Activated naive CD8-positive, alpha-beta T cell treated with anti-CD3 and anti-CD28 coated beads, Interleukin-2, amount 50 U/mL, for 24 hours (primary cell): ENCODE measurements at regions not wholly inside any gene's neighbourhood (a gene's known extent, or its start where the extent isn't known, plus 50 kb on each side); places are given as distances from the start of the nearest gene placed in this dataset.

Source experiments
- ATAC-seq: fragments of 150-1000 bp; cut with Tn5 transposase; one replicate; pipeline ENCODE4 v1.10.0; 2021
- DNase-seq: peaks from one replicate; pipeline ENCODE4 v3.0.0; 2021
- H3K27ac Mint-ChIP-seq: one replicate; pipeline ENCODE4 v1.8.0; 2021; ENCODE audit warnings: mild to moderate bottlenecking, mixed read lengths
- H3K27me3 Mint-ChIP-seq: one replicate; pipeline ENCODE4 v1.8.0; 2021; ENCODE audit warnings: mixed read lengths
- H3K36me3 Mint-ChIP-seq: one replicate; pipeline ENCODE4 v1.8.0; 2021; ENCODE audit warnings: low read depth, mixed read lengths
- H3K4me1 Mint-ChIP-seq: one replicate; pipeline ENCODE4 v1.8.0; 2021; ENCODE audit warnings: mixed read lengths
- H3K4me3 Mint-ChIP-seq: one replicate; pipeline ENCODE4 v1.8.0; 2021; ENCODE audit warnings: mild to moderate bottlenecking, moderate library complexity, mixed read lengths
- H3K9me3 Mint-ChIP-seq: one replicate; pipeline ENCODE4 v1.8.0; 2021; ENCODE audit warnings: mixed read lengths

DNA sequence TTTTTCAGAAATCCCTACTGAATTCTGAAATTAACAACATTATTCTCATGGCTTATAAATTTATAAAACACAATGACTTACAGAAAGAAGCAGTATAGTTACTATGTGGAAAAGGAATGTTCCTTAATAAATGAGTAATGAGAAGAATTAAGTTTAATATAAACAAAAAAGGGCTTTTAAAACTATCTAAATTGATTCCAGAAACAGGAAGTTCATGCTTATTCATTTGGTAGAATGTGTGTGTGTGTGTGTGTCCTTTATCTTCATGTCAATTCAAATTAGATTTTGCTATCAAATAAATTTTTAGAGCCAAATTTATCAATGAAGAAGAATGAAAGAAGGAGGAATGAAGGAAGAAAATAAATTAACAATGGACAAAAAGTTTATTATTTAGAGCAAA, 440.8 kb upstream of the LRRTM4 start:
- no peaks in the 10 kb centered on the region for H3K4me1 Mint-ChIP-seq
- no peaks in the 10 kb centered on the region for H3K36me3 Mint-ChIP-seq
- no peak overlapping the region for H3K4me3 Mint-ChIP-seq
- ATAC-seq (no peak), DNase-seq (no peak)
- no peaks in the 10 kb centered on the region for H3K27me3 Mint-ChIP-seq
- H3K9me3 Mint-ChIP-seq: peaks cover 12% of the 10 kb centered on the region
- H3K27ac Mint-ChIP-seq: no peak overlapping the region

DNA sequence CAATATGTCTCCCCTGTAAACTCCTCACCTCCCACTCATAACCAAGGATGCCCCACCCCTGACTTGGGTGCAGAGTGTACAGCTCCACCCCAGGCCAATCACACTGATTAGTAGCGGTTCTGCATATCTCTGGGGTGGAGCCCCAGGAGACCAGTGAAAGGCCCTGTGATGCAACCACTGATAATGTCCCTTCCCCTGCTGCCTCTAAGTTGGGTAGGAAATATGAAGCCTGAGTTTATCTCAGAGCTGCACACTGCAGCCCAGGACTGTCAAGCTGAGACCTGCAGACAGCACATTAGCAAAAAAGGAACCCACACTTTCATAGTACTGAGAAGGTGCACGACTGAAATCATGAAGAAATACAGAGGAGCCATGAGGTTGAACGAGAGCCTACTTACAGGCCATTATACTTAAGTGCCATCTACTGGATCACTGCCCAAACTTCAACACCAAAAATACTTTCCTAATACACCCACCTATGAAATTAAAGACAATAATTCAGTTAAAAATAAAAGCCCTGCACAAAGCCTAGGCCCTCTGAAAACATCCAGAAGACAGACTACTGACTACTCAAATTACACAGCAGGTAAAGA, 455.4 kb upstream of the LRRTM4 start:
- Mint-ChIP-seq H3K4me1 (no peaks in the 10 kb centered on the region), H3K36me3 (no peaks in the 10 kb centered on the region), H3K27me3 (no peaks in the 10 kb centered on the region), H3K9me3 (peaks cover 35% of the 10 kb centered on the region), H3K4me3 (no peak overlapping the region), H3K27ac (no peak overlapping the region)
- ATAC-seq: no peak
- no peak for DNase-seq

DNA sequence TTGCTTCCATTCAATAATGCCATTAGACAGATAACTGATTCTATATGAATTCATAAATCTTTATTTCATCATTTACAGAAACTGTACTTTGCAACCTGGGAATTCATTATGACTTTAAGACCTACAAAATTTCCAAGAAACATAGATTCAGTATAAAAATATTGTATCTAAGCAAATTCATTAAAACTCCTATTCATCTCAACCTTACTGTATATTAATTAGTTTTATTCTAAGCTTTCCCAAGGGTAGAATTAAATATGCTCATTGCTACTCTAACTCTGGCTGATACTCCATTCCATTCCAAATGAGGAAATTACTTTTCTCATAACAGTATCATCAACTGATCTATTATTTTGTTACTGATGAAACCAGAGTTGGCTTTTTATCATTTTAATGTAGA, 473.0 kb upstream of the LRRTM4 start:
- H3K27ac Mint-ChIP-seq: no peak overlapping the region
- no peak overlapping the region for H3K4me3 Mint-ChIP-seq
- H3K9me3 Mint-ChIP-seq: peaks cover 4% of the 10 kb centered on the region
- H3K4me1 Mint-ChIP-seq: no peaks in the 10 kb centered on the region
- ATAC-seq (no peak), DNase-seq (no peak)
- H3K27me3 Mint-ChIP-seq: no peaks in the 10 kb centered on the region
- no peaks in the 10 kb centered on the region for H3K36me3 Mint-ChIP-seq

DNA sequence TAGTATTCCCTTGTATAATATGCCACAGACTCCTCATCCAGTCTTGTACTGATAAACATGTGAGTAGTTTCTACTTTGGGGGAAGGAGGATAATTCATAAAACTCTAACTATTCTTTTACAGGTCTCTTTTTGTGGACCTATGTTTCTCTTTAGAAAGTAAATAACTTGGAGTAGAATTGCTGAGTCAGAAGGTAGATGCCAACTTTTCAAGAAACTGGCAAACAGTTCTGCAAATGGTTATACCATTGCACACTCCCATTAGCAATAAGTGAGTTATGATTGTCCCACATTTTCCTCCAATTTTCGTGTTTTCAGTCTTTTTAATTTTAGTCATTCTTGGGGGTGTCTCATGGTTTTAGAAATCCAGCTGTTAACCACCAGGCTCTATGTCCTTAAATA, 477.2 kb upstream of the LRRTM4 start:
- Mint-ChIP-seq H3K4me1 (no peaks in the 10 kb centered on the region), H3K27ac (no peak overlapping the region), H3K4me3 (no peak overlapping the region), H3K27me3 (no peaks in the 10 kb centered on the region), H3K36me3 (no peaks in the 10 kb centered on the region), H3K9me3 (peaks cover 7% of the 10 kb centered on the region)
- ATAC-seq (no peak), DNase-seq (no peak)

DNA sequence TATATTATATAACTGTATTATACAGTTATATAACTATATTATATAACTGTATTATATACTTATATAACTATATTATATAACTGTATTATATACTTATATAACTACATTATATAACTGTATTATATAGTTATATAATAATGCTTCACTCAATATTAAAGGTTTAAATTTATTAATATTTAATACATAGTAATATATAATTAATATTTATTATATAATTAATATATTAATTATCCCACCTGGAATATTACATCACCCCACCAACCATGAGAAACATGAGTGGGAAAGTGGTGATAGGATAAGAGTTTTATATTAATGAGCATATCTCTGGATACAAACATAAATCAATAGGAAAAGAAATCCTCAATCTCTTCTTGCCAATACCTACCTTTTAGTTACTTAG, 487.1 kb upstream of the LRRTM4 start:
- Mint-ChIP-seq H3K27me3 (no peaks in the 10 kb centered on the region), H3K4me1 (no peaks in the 10 kb centered on the region), H3K36me3 (no peaks in the 10 kb centered on the region), H3K9me3 (peaks cover 14% of the 10 kb centered on the region), H3K4me3 (no peak overlapping the region), H3K27ac (no peak overlapping the region)
- no peak for ATAC-seq
- DNase-seq: no peak

DNA sequence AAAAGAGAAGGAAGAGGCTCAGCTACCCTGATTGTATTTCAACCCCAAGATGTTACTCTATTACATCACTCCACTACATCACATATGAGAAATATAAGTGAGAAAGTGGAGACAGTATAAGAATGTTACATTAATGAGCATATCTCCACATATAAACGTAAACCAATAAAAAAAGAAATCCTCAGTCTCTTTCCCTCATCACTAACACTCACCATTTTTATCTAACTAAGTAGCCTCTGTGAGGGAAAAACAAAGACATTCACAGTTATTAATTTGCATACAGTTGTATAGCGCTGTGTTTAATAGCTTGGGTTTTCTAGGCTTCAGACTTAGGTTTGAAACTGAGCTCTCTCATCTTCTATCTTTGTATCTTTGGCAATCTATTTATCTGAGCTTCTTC, 489.1 kb upstream of the LRRTM4 start:
- DNase-seq: no peak
- no peak overlapping the region for H3K4me3 Mint-ChIP-seq
- no peak overlapping the region for H3K27ac Mint-ChIP-seq
- H3K4me1 Mint-ChIP-seq: no peaks in the 10 kb centered on the region
- H3K9me3 Mint-ChIP-seq: peaks cover 18% of the 10 kb centered on the region
- no peaks in the 10 kb centered on the region for H3K27me3 Mint-ChIP-seq
- no peak for ATAC-seq
- H3K36me3 Mint-ChIP-seq: no peaks in the 10 kb centered on the region

DNA sequence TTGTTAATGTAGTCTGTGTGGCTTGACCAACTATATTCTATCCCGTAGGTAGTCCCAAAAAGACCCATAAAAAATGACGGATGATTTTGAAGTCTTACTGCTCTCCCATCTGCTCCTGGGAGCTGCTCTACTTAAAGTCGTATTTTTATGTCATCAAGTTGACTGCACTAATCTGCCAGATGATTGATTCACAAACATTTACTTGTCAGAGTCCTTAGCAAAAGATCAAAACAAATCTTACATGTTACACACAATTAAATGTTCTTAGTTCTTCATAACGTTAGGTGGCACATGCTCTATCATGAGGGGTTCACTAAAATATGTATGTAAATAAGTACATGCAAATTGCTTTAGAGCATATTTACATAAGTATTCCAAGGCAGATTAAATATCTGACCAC, 498.3 kb upstream of the LRRTM4 start:
- H3K9me3 Mint-ChIP-seq: peaks cover 8% of the 10 kb centered on the region
- no peak for DNase-seq
- H3K27me3 Mint-ChIP-seq: no peaks in the 10 kb centered on the region
- no peaks in the 10 kb centered on the region for H3K4me1 Mint-ChIP-seq
- no peak overlapping the region for H3K4me3 Mint-ChIP-seq
- ATAC-seq: no peak
- H3K36me3 Mint-ChIP-seq: no peaks in the 10 kb centered on the region
- no peak overlapping the region for H3K27ac Mint-ChIP-seq

DNA sequence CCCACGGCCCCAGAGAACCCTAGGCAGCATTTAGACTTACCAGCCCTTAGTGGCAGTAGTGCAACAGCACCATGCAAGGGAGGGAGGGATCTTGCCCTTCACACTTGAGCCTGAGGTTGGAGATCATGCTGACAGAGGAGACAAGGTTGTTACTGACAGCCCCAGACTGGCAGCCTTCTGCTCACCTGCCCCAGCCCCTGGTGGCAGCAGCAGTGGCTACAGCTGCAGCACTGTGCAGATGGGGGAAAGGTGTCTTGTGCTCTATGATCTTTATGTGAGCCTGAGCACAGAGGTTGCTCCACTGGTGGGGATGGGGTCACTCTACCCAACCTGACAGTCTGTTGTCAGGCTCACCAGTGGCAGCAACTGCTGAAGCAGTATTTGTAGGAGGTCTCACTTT, 501.2 kb upstream of the LRRTM4 start:
- Mint-ChIP-seq H3K27me3 (no peaks in the 10 kb centered on the region), H3K4me3 (no peak overlapping the region), H3K9me3 (peaks cover 10% of the 10 kb centered on the region), H3K4me1 (no peaks in the 10 kb centered on the region), H3K27ac (no peak overlapping the region), H3K36me3 (no peaks in the 10 kb centered on the region)
- ATAC-seq: no peak
- no peak for DNase-seq

DNA sequence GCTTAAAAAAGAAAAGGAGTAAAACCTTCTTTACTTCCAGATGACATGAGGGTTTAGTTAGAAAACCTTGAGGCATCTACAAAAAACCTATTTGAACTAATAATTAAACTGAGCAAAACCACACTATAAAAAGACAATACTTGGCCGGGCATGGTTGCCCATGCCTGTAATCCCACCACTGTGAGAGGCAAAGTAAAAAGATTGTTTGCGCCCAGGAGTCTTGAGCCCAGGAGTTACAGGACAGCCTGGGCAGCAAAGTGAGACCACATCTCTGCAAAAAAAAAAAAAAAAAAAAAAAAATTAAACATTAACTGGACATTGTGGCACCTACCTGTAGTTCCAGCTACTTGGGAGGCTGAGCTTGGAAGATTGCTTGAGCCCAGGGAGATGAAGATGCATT, 502.8 kb upstream of the LRRTM4 start:
- H3K27me3 Mint-ChIP-seq: no peaks in the 10 kb centered on the region
- ATAC-seq (no peak), DNase-seq (no peak)
- H3K9me3 Mint-ChIP-seq: peaks cover 10% of the 10 kb centered on the region
- no peaks in the 10 kb centered on the region for H3K36me3 Mint-ChIP-seq
- H3K4me1 Mint-ChIP-seq: no peaks in the 10 kb centered on the region
- H3K27ac Mint-ChIP-seq: no peak overlapping the region
- H3K4me3 Mint-ChIP-seq: no peak overlapping the region

DNA sequence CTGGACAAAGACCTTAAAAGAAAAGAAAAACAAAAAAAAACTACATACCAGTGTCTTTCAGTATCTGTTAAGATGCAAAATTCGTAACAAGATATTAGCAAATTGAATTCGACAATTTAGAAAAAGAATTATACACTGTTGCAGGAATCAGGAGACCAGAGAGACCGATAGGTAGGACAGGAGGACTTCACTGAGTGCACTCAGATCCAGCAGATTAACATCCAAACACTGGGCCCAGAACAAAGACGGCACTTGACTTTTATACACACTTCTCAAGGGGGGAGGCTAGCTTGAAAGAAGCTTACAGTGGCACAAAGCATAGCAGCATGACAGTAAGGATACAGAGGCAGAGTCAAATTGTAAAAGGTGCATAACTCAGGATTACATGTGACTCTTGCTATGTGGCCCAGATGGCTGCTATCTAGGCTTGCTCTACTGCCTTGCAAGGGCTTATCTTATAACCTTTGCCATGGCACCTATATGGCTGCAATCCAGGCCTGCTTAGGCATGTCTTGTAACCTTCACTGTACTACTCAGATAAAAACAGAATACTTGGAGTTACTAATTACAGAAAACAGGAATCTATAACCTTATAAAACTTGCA, 507.3 kb upstream of the LRRTM4 start:
- H3K4me3 Mint-ChIP-seq: no peak overlapping the region
- DNase-seq: no peak
- no peaks in the 10 kb centered on the region for H3K36me3 Mint-ChIP-seq

DNA sequence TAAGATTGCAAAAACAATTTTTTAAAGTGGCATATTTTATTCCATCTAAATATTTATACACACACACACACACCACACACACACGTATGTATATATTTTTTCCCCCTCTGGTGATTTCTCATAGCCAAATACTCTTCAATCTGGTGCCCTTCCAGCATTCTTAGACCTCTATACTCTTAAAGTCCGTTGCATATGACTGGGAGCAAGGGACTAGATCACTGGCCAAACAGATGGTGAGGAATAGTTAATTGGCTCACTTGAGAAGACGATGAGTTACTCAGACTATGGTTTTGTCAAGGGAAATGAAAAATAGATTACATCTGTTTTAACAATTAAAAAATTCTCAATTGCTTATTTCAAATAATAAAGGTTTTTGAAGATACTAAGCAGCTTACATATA, 512.5 kb upstream of the LRRTM4 start:
- no peaks in the 10 kb centered on the region for H3K36me3 Mint-ChIP-seq
- DNase-seq (no peak), ATAC-seq (no peak)
- H3K4me1 Mint-ChIP-seq: no peaks in the 10 kb centered on the region
- no peak overlapping the region for H3K4me3 Mint-ChIP-seq
- H3K9me3 Mint-ChIP-seq: peaks cover 18% of the 10 kb centered on the region
- no peak overlapping the region for H3K27ac Mint-ChIP-seq
- H3K27me3 Mint-ChIP-seq: no peaks in the 10 kb centered on the region

More for the DNA sequence above, 507.3 kb upstream of the LRRTM4 start:
- no peak for ATAC-seq
- Mint-ChIP-seq H3K27me3 (no peaks in the 10 kb centered on the region), H3K9me3 (peaks cover 23% of the 10 kb centered on the region), H3K4me1 (no peaks in the 10 kb centered on the region), H3K27ac (no peak overlapping the region)

DNA sequence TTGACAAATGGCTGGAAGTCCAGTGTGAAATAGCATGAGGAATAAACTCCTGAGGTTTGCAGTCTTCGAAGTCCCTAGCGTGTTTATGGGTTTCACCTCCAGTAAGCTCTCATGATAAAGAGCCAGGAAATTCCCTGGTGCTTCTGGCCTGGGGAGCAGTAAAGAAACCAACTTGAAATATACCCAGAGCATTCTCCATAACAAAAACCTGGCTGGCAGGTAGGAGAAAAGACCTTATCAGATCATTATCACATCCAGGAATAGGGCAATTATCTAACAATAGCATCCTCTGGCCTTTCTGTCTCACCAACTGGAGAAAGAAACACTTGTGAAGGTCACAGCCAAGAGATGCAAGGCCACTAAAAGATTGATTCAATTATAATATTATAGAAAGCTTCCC, 513.6 kb upstream of the LRRTM4 start:
- no peaks in the 10 kb centered on the region for H3K27me3 Mint-ChIP-seq
- no peak for ATAC-seq
- DNase-seq: no peak
- no peak overlapping the region for H3K27ac Mint-ChIP-seq
- no peak overlapping the region for H3K4me3 Mint-ChIP-seq
- H3K9me3 Mint-ChIP-seq: peaks cover 21% of the 10 kb centered on the region
- H3K36me3 Mint-ChIP-seq: no peaks in the 10 kb centered on the region
- no peaks in the 10 kb centered on the region for H3K4me1 Mint-ChIP-seq

DNA sequence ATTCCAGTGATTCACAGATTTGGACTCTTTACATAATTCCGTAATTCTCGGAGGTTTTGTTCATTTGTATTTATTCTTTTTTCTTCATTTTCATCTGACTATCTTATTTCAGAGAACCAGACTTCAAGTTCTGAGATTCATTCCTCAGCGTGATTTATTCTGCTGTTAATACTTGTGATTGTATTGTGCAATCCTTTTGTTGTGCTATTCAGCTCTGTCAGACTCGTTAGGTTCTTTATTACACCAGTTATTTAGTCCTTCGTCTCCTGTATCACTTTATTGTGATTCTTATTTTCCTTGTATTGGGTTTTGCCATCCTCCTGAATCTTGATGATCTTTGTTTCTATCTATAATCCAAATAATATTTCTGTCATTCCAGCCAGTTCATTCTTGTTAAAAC, 529.3 kb upstream of the LRRTM4 start:
- DNase-seq (no peak), ATAC-seq (no peak)
- Mint-ChIP-seq H3K27ac (no peak overlapping the region), H3K9me3 (peaks cover 47% of the 10 kb centered on the region), H3K27me3 (no peaks in the 10 kb centered on the region), H3K4me3 (no peak overlapping the region), H3K36me3 (no peaks in the 10 kb centered on the region), H3K4me1 (no peaks in the 10 kb centered on the region)

DNA sequence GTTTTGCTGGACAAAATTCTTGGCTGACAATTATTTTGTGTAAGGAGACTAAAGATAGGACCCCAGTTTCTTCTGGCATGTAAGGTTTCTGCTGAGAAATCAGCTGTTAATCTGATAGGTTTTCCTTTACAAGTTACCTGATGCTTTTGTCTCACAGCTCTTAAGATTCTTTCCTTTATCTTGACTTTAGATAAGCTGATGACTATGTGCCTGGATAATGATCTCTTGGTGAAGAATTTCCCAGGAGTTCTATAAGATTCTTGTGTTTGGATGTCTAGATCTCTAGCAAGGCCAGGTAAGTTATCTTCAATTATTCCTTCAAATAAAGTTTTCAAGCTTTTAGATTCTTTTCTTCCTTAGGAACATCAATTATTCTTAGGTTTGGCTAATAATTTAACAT, 534.8 kb upstream of the LRRTM4 start:
- H3K4me3 Mint-ChIP-seq: no peak overlapping the region
- no peak for DNase-seq
- no peaks in the 10 kb centered on the region for H3K27me3 Mint-ChIP-seq
- H3K4me1 Mint-ChIP-seq: no peaks in the 10 kb centered on the region
- H3K9me3 Mint-ChIP-seq: peaks cover 23% of the 10 kb centered on the region
- H3K36me3 Mint-ChIP-seq: no peaks in the 10 kb centered on the region
- no peak overlapping the region for H3K27ac Mint-ChIP-seq
- ATAC-seq: no peak

DNA sequence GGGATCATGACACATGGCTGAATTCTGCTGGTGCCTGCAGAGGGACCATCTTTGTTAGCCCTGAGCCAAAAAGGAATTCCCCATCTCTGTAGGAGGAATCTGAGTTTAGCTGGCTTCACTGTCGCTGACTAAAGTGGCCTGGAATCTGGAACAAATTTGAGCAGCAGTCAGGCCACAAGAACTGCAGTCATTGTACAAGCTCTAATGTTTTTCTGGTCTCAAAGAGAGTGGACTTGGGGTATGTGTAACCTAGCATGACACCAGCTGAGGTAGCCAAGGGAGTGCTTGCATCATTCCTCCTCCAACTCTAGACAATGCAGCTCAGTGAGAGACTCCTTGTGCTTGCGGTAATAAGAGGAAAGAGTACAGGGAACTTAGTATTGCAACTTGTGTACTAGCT, 539.1 kb upstream of the LRRTM4 start:
- no peak overlapping the region for H3K4me3 Mint-ChIP-seq
- no peaks in the 10 kb centered on the region for H3K36me3 Mint-ChIP-seq
- peaks cover 6% of the 10 kb centered on the region for H3K9me3 Mint-ChIP-seq
- no peak overlapping the region for H3K27ac Mint-ChIP-seq
- DNase-seq (no peak), ATAC-seq (no peak)
- H3K4me1 Mint-ChIP-seq: no peaks in the 10 kb centered on the region
- no peaks in the 10 kb centered on the region for H3K27me3 Mint-ChIP-seq

DNA sequence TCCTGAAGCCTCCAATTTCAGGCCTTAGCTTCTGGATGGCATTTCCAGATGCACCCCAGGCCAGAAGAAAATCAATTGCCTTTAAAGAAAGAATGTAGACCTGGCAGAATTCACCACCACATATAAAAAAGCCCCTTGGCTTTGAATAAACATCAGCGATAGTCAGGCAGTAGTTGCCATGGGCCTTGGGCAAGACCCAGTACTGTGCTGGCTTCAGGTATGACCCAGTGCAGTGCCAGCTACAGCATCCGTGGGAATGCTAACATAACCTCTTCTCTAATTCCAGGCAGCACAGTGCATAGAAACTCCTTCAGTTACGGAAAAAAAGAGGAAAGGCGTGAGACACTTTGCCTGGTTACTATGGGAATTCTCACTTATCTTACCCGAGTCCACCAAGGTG, 539.6 kb upstream of the LRRTM4 start:
- Mint-ChIP-seq H3K27ac (no peak overlapping the region), H3K4me3 (no peak overlapping the region), H3K27me3 (no peaks in the 10 kb centered on the region), H3K4me1 (no peaks in the 10 kb centered on the region), H3K36me3 (no peaks in the 10 kb centered on the region), H3K9me3 (peaks cover 6% of the 10 kb centered on the region)
- no peak for ATAC-seq
- no peak for DNase-seq
